GM13977 (cell line): ENCODE measurements at regions not wholly inside any gene's neighbourhood (a gene's known extent, or its start where the extent isn't known, plus 50 kb on each side); places are given as distances from the start of the nearest gene placed in this dataset.

Experiments used
- DNase-seq: peaks from one replicate; pipeline ENCODE4 v3.0.0; 2012; ENCODE audit warnings: low spot score
- CTCF ChIP-seq: IDR thresholded peaks from 2 replicates; pipeline ENCODE4 v1.5.1; 2012; ENCODE audit warnings: mild to moderate bottlenecking, control low read depth; ENCODE audit not compliant: insufficient read depth; ENCODE audit errors: extremely low read depth, missing control alignments
- in situ Hi-C: fragments of 300-500 bp; cut with MboI; formaldehyde crosslinking; loops from one replicate; pipeline ENCODE4 v1.12.0; 2022; ENCODE audit warnings: low sequenced_read_pairs, low pct_unique_long_range_greater_than_20kb, mixed read lengths, inconsistent platforms; ENCODE audit not compliant: unreplicated experiment

- peak; percentile 49 for DNase-seq
- no peak for TF ChIP-seq CTCF
- in situ Hi-C loops: no loop called here
Observed at GRCh38 chr12:89863493-89863938, 154.9 kb upstream of the ATP2B1 start.

GRCh38 chr12:89862511-89863445, 154.1 kb upstream of the ATP2B1 start:
- DNase-seq: peak; percentile 44
- no peak for TF ChIP-seq CTCF
- in situ Hi-C loops: no loop called here

- DNase-seq: no peak
- in situ Hi-C loops: no loop called here
- no peak for TF ChIP-seq CTCF
Observed at GRCh38 chr12:89861086-89861485, 152.4 kb upstream of the ATP2B1 start.

GRCh38 chr12:89859508-89860220, 151.0 kb upstream of the ATP2B1 start:
- in situ Hi-C loops: no loop called here
- TF ChIP-seq CTCF: no peak
- DNase-seq: no peak

- in situ Hi-C loops: no loop called here
- DNase-seq: no peak
- TF ChIP-seq CTCF: no peak
Observed at GRCh38 chr12:89858718-89859117, 150.1 kb upstream of the ATP2B1 start.

- no peak for DNase-seq
- no peak for TF ChIP-seq CTCF
- in situ Hi-C loops: no loop called here
Observed at GRCh38 chr12:89857652-89858274, 149.1 kb upstream of the ATP2B1 start.
